Endodermal cell (in vitro differentiated cells): ENCODE measurements at regions not wholly inside any gene's neighbourhood (a gene's known extent, or its start where the extent isn't known, plus 50 kb on each side); places are given as distances from the start of the nearest gene placed in this dataset.

Experiments
- DNase-seq: peaks from one replicate; pipeline ENCODE4 v3.0.0-alpha.2; 2017
- H3K27ac ChIP-seq: 2 replicates; pipeline ENCODE4 v1.5.1; 2013; ENCODE audit warnings: mild to moderate bottlenecking, low read depth, low read length, moderate library complexity
- H3K27me3 ChIP-seq: 2 replicates; pipeline ENCODE4 v1.6.1; 2013; ENCODE audit warnings: mild to moderate bottlenecking, low read length, moderate library complexity; ENCODE audit not compliant: insufficient read depth, control insufficient read depth, poor library complexity, severe bottlenecking
- H3K36me3 ChIP-seq: 2 replicates; pipeline ENCODE4 v1.7.0; 2013; ENCODE audit warnings: mild to moderate bottlenecking, low read length, moderate library complexity; ENCODE audit not compliant: control insufficient read depth, insufficient read depth
- H3K4me1 ChIP-seq: one replicate; pipeline ENCODE4 v1.7.0; 2013; ENCODE audit warnings: low read length; ENCODE audit not compliant: control insufficient read depth, insufficient read depth
- H3K4me3 ChIP-seq: 2 replicates; pipeline ENCODE4 v1.5.1; 2013; ENCODE audit warnings: mild to moderate bottlenecking, low read length, moderate library complexity
- H3K9ac ChIP-seq: 2 replicates; pipeline ENCODE4 v1.6.1; 2013; ENCODE audit warnings: mild to moderate bottlenecking, low read length, moderate library complexity; ENCODE audit not compliant: poor library complexity, severe bottlenecking; ENCODE audit errors: extremely low read depth
- H3K9me3 ChIP-seq: 2 replicates; pipeline ENCODE4 v1.6.1; 2013; ENCODE audit warnings: mild to moderate bottlenecking, low read length, moderate library complexity; ENCODE audit not compliant: control insufficient read depth
- H3K27ac Mint-ChIP-seq: 2 replicates; pipeline ENCODE4 v1.8.0; 2020; ENCODE audit warnings: mixed read lengths
- H3K27me3 Mint-ChIP-seq: 2 replicates; pipeline ENCODE4 v1.8.0; 2021; ENCODE audit warnings: mild to moderate bottlenecking, mixed read lengths; ENCODE audit not compliant: insufficient read depth
- H3K36me3 Mint-ChIP-seq: 2 replicates; pipeline ENCODE4 v1.8.0; 2020; ENCODE audit warnings: low read depth, mixed read lengths
- H3K4me1 Mint-ChIP-seq: 2 replicates; pipeline ENCODE4 v1.8.0; 2020; ENCODE audit warnings: mixed read lengths
- H3K4me3 Mint-ChIP-seq: 2 replicates; pipeline ENCODE4 v1.8.0; 2020; ENCODE audit warnings: mild to moderate bottlenecking, moderate library complexity, mixed read lengths
- H3K9me3 Mint-ChIP-seq: 2 replicates; pipeline ENCODE4 v1.8.0; 2020; ENCODE audit warnings: mild to moderate bottlenecking, mixed read lengths
- CTCF ChIP-seq: fragments of 200-600 bp; sonication (generic); conservative IDR thresholded peaks from 2 replicates; pipeline ENCODE4 v1.5.0; 2021; ENCODE audit warnings: antibody characterized with exemption, mild to moderate bottlenecking
- WGBS, 2 experiments: methylation state at CpG; one replicate each; pipeline versions ENCODE4 v1.1.5 to v1.1.7; 2013; ENCODE audit warnings: missing lambda C conversion rate in 2 of 2, mixed read lengths in 1 of 2; ENCODE audit not compliant: insufficient coverage in 1 of 2, insufficient read length in 1 of 2; 5-methylcytosine and 5-hydroxymethylcytosine counted together

GRCh38 chrX:51437521-51437920 is 58.9 kb downstream of the NUDT11 start:
- no peaks in the 10 kb centered on the region for H3K27me3 Mint-ChIP-seq
- DNase-seq: no peak

GRCh38 chrX:51435101-51435500 is 61.3 kb downstream of the NUDT11 start:
- no peak for TF ChIP-seq CTCF
- peaks cover 8% of the 10 kb centered on the region for H3K9me3 ChIP-seq
- no peak overlapping the region for H3K27ac ChIP-seq
- H3K9ac ChIP-seq: no peak overlapping the region
- H3K4me1 ChIP-seq: no peaks in the 10 kb centered on the region
- Mint-ChIP-seq H3K4me3 (no peak overlapping the region), H3K4me1 (peaks cover 23% of the 10 kb centered on the region), H3K9me3 (peaks cover 54% of the 10 kb centered on the region), H3K27ac (no peak overlapping the region), H3K27me3 (no peaks in the 10 kb centered on the region), H3K36me3 (peaks cover 9% of the 10 kb centered on the region)
- H3K4me3 ChIP-seq: no peak overlapping the region
- no CpG with 5 or more reads among the region's 1 CpG for WGBS, 2 experiments
- no peaks in the 10 kb centered on the region for H3K27me3 ChIP-seq
- DNase-seq: no peak
- no peaks in the 10 kb centered on the region for H3K36me3 ChIP-seq

More at GRCh38 chrX:51437521-51437920, 58.9 kb downstream of the NUDT11 start:
- no peaks in the 10 kb centered on the region for H3K4me1 ChIP-seq
- H3K9me3 ChIP-seq: peaks cover 11% of the 10 kb centered on the region
- H3K9ac ChIP-seq: no peak overlapping the region
- H3K9me3 Mint-ChIP-seq: peaks cover 56% of the 10 kb centered on the region
- H3K36me3 ChIP-seq: no peaks in the 10 kb centered on the region
- H3K4me3 Mint-ChIP-seq: no peak overlapping the region
- H3K27me3 ChIP-seq: no peaks in the 10 kb centered on the region
- H3K4me1 Mint-ChIP-seq: peaks cover 40% of the 10 kb centered on the region
- peaks cover 9% of the 10 kb centered on the region for H3K36me3 Mint-ChIP-seq
- TF ChIP-seq CTCF: no peak
- WGBS, 2 experiments: no CpG with 5 or more reads among the region's 1 CpG
- no peak overlapping the region for H3K27ac ChIP-seq
- peak overlapping the region; percentile 58 for H3K4me3 ChIP-seq
- no peak overlapping the region for H3K27ac Mint-ChIP-seq

- Mint-ChIP-seq H3K27me3 (no peaks in the 10 kb centered on the region), H3K4me3 (no peak overlapping the region), H3K9me3 (peaks cover 16% of the 10 kb centered on the region), H3K36me3 (peaks cover 3% of the 10 kb centered on the region), H3K27ac (no peak overlapping the region), H3K4me1 (peaks cover 4% of the 10 kb centered on the region)
- no peak overlapping the region for H3K9ac ChIP-seq
- no peaks in the 10 kb centered on the region for H3K36me3 ChIP-seq
- no peak overlapping the region for H3K27ac ChIP-seq
- peaks cover 8% of the 10 kb centered on the region for H3K4me1 ChIP-seq
- no peaks in the 10 kb centered on the region for H3K27me3 ChIP-seq
- 76 to 80% methylated on average over 1 to 2 of the region's 4 CpGs for WGBS, 2 experiments
- H3K4me3 ChIP-seq: no peak overlapping the region
- TF ChIP-seq CTCF: no peak
- DNase-seq: no peak
- H3K9me3 ChIP-seq: no peaks in the 10 kb centered on the region
Observed at GRCh38 chrX:51421972-51422597, 74.3 kb downstream of the NUDT11 start.
